Testis (tissue), 2 donors: ENCODE measurements at regions not wholly inside any gene's neighbourhood (a gene's known extent, or its start where the extent isn't known, plus 50 kb on each side); places are given as distances from the start of the nearest gene placed in this dataset.

Experiments used
- DNase-seq: peaks from one replicate; pipeline ENCODE4 v3.0.0-alpha.2; 2019
- H3K27ac ChIP-seq, 2 donors: fragments of 200-600 bp; sonication (generic); one replicate each; pipeline ENCODE4 v1.5.1; 2019
- H3K27me3 ChIP-seq: fragments of 200-600 bp; sonication (generic); one replicate; pipeline ENCODE4 v1.5.1; 2019
- H3K36me3 ChIP-seq: fragments of 200-600 bp; sonication (generic); one replicate; pipeline ENCODE4 v1.5.1; 2017; ENCODE audit warnings: low read depth; ENCODE audit errors: missing control alignments
- H3K4me1 ChIP-seq: fragments of 200-600 bp; sonication (generic); one replicate; pipeline ENCODE4 v1.5.1; 2019
- H3K4me3 ChIP-seq, 2 donors: fragments of 200-600 bp; sonication (generic); one replicate each; pipeline ENCODE4 v1.5.1; 2017 to 2019
- H3K9me3 ChIP-seq: fragments of 200-600 bp; sonication (generic); one replicate; pipeline ENCODE4 v1.5.1; 2017
- CTCF ChIP-seq, 3 experiments: fragments of 450-650 bp in 2 of 3; fragments of 200-600 bp in 1 of 3; sonication (generic) in 1 of 3; IDR thresholded peaks; one replicate each; pipeline ENCODE4 v1.5.1; 2016 to 2019; ENCODE audit warnings: antibody characterized with exemption in 3 of 3, mild to moderate bottlenecking in 2 of 3, moderate library complexity in 1 of 3
- POLR2A ChIP-seq: fragments of 450-650 bp; IDR thresholded peaks from one replicate; pipeline ENCODE4 v1.6.1; 2017; ENCODE audit warnings: antibody characterized with exemption, mild to moderate bottlenecking, moderate library complexity
- WGBS, 2 donors: methylation state at CpG; one replicate each; pipeline ENCODE4 v1.1.5; 2018; 5-methylcytosine and 5-hydroxymethylcytosine counted together
- intact Hi-C: fragments of 100-400 bp; cut with DNase I; formaldehyde crosslinking; loops from one replicate; pipeline ENCODE4 v1.15.1; 2023; ENCODE audit warnings: low total_unique reads

- DNase-seq: no peak
- H3K36me3 ChIP-seq: no peaks in the 10 kb centered on the region
- no peak overlapping the region for H3K4me3 ChIP-seq
- H3K27me3 ChIP-seq: no peaks in the 10 kb centered on the region
- intact Hi-C loops: no loop called here
- no peak for TF ChIP-seq POLR2A
- no peak for TF ChIP-seq CTCF (IDR thresholded peaks at IDR 0.05)
- peaks cover 19% of the 10 kb centered on the region for H3K4me1 ChIP-seq
- peak overlapping the region; percentile 47 to 59 for H3K27ac ChIP-seq
- WGBS, 2 donors: 42 to 55% methylated on average over 1 of the region's 1 CpG
- no peaks in the 10 kb centered on the region for H3K9me3 ChIP-seq
Observed at GRCh38 chr12:69090722-69091121, 148.6 kb upstream of the CPSF6 start.

- WGBS, 2 donors: 33 to 41% methylated on average over 6 of the region's 6 CpGs
- intact Hi-C loops: no loop called here
Observed at GRCh38 chr12:69091442-69092017, 147.8 kb upstream of the CPSF6 start.

GRCh38 chr12:69092137-69092536, 147.2 kb upstream of the CPSF6 start:
- TF ChIP-seq CTCF (IDR thresholded peaks at IDR 0.05) (no peak), POLR2A (no peak)
- DNase-seq: no peak
- H3K9me3 ChIP-seq: no peaks in the 10 kb centered on the region
- H3K4me1 ChIP-seq: peaks cover 25% of the 10 kb centered on the region
- WGBS, 2 donors: 93 to 98% methylated on average over 4 of the region's 4 CpGs
- no peaks in the 10 kb centered on the region for H3K27me3 ChIP-seq
- no peaks in the 10 kb centered on the region for H3K36me3 ChIP-seq
- no peak overlapping the region for H3K4me3 ChIP-seq
- H3K27ac ChIP-seq: no peak overlapping the region
- intact Hi-C loops: no loop called here

More at GRCh38 chr12:69091442-69092017, 147.8 kb upstream of the CPSF6 start:
- H3K27me3 ChIP-seq: no peaks in the 10 kb centered on the region
- H3K27ac ChIP-seq: no peak overlapping the region
- no peak for TF ChIP-seq CTCF (IDR thresholded peaks at IDR 0.05)
- TF ChIP-seq POLR2A: no peak
- H3K9me3 ChIP-seq: no peaks in the 10 kb centered on the region
- no peaks in the 10 kb centered on the region for H3K36me3 ChIP-seq
- no peak overlapping the region for H3K4me3 ChIP-seq
- no peak for DNase-seq
- H3K4me1 ChIP-seq: peaks cover 19% of the 10 kb centered on the region

GRCh38 chr12:69094606-69095216, 144.7 kb upstream of the CPSF6 start:
- Histone ChIP-seq H3K4me1 (peaks cover 27% of the 10 kb centered on the region), H3K4me3 (no peak overlapping the region), H3K9me3 (no peaks in the 10 kb centered on the region), H3K27me3 (no peaks in the 10 kb centered on the region), H3K27ac (no peak overlapping the region), H3K36me3 (no peaks in the 10 kb centered on the region)
- TF ChIP-seq CTCF (IDR thresholded peaks at IDR 0.05): no peak
- no peak for TF ChIP-seq POLR2A
- WGBS, 2 donors: 45 to 57% methylated on average over 4 of the region's 4 CpGs
- DNase-seq: no peak
- intact Hi-C loops: no loop called here
